Kidney tubule cell (primary cell): ENCODE measurements at regions not wholly inside any gene's neighbourhood (a gene's known extent, or its start where the extent isn't known, plus 50 kb on each side); places are given as distances from the start of the nearest gene placed in this dataset.

Source experiments
- DNase-seq: peaks from one replicate; pipeline ENCODE4 v3.0.0-alpha.2; 2018; ENCODE audit warnings: low spot score

- no peak for DNase-seq
Measured at GRCh38 chr13:79084802-79085424, 321.1 kb downstream of the RBM26 start.

GRCh38 chr13:79081942-79082341 lies 324.1 kb downstream of the RBM26 start:
- no peak for DNase-seq

GRCh38 chr13:79079351-79079839 lies 326.7 kb downstream of the RBM26 start:
- no peak for DNase-seq

- no peak for DNase-seq
Measured at GRCh38 chr13:79075703-79076102, 330.4 kb downstream of the RBM26 start.

GRCh38 chr13:79070343-79070974 lies 335.6 kb downstream of the RBM26 start:
- no peak for DNase-seq

GRCh38 chr13:79062291-79062690 lies 343.8 kb downstream of the RBM26 start:
- DNase-seq: no peak

- DNase-seq: no peak
Measured at GRCh38 chr13:79060216-79060615, 345.8 kb downstream of the RBM26 start.

- no peak for DNase-seq
Measured at GRCh38 chr13:79056706-79057105, 349.3 kb downstream of the RBM26 start.

GRCh38 chr13:79051472-79051871 lies 354.6 kb downstream of the RBM26 start:
- no peak for DNase-seq

- DNase-seq: no peak
Measured at GRCh38 chr13:79044415-79044814, 361.6 kb downstream of the RBM26 start.

- DNase-seq: no peak
Measured at GRCh38 chr13:79043208-79043607, 362.8 kb downstream of the RBM26 start.

GRCh38 chr13:79037197-79037596 lies 368.9 kb downstream of the RBM26 start:
- DNase-seq: no peak

GRCh38 chr13:79034341-79034740 lies 371.7 kb downstream of the RBM26 start:
- DNase-seq: no peak

GRCh38 chr13:79030513-79030912 lies 371.6 kb upstream of the OBI1 start:
- DNase-seq: no peak

GRCh38 chr13:79018166-79018565 lies 359.2 kb upstream of the OBI1 start:
- no peak for DNase-seq

- DNase-seq: no peak
Measured at GRCh38 chr13:79011179-79011578, 352.2 kb upstream of the OBI1 start.

GRCh38 chr13:79003989-79004898 lies 345.3 kb upstream of the OBI1 start:
- DNase-seq: no peak

GRCh38 chr13:78999494-78999893 lies 340.5 kb upstream of the OBI1 start:
- no peak for DNase-seq

- DNase-seq: no peak
Measured at GRCh38 chr13:78998630-78999315, 339.8 kb upstream of the OBI1 start.

- no peak for DNase-seq
Measured at GRCh38 chr13:78997902-78998629, 339.1 kb upstream of the OBI1 start.

- no peak for DNase-seq
Measured at GRCh38 chr13:78993792-78994191, 334.8 kb upstream of the OBI1 start.

GRCh38 chr13:78981913-78982312 lies 323.0 kb upstream of the OBI1 start:
- no peak for DNase-seq
